HUES64 (cell line): ENCODE measurements at regions not wholly inside any gene's neighbourhood (a gene's known extent, or its start where the extent isn't known, plus 50 kb on each side); places are given as distances from the start of the nearest gene placed in this dataset.

Experiments used
- H3K27ac ChIP-seq: 2 replicates; pipeline ENCODE4 v1.7.0; 2013; ENCODE audit warnings: low read depth, low read length, inconsistent platforms
- H3K27me3 ChIP-seq: 2 replicates; pipeline ENCODE4 v1.6.1; 2013; ENCODE audit warnings: mild to moderate bottlenecking, low read length; ENCODE audit not compliant: insufficient read depth
- H3K36me3 ChIP-seq: 2 replicates; pipeline ENCODE4 v1.6.1; 2013; ENCODE audit warnings: mild to moderate bottlenecking, low read length; ENCODE audit not compliant: insufficient read depth
- H3K4me1 ChIP-seq: 2 replicates; pipeline ENCODE4 v1.6.1; 2013; ENCODE audit warnings: mild to moderate bottlenecking, low read length, moderate library complexity; ENCODE audit not compliant: insufficient read depth
- H3K4me3 ChIP-seq: 2 replicates; pipeline ENCODE4 v1.5.1; 2013; ENCODE audit warnings: mild to moderate bottlenecking, low read length, moderate library complexity
- H3K9ac ChIP-seq: 2 replicates; pipeline ENCODE4 v1.6.1; 2013; ENCODE audit warnings: mild to moderate bottlenecking, low read depth, low read length
- H3K9me3 ChIP-seq: 2 replicates; pipeline ENCODE4 v1.6.1; 2013; ENCODE audit warnings: low read depth, low read length; ENCODE audit not compliant: insufficient read depth
- WGBS: fragments of 150-250, 120-280 bp; methylation state at CpG from one replicate; pipeline ENCODE4 v1.1.7; 2013; ENCODE audit warnings: missing lambda C conversion rate; 5-methylcytosine and 5-hydroxymethylcytosine counted together

DNA sequence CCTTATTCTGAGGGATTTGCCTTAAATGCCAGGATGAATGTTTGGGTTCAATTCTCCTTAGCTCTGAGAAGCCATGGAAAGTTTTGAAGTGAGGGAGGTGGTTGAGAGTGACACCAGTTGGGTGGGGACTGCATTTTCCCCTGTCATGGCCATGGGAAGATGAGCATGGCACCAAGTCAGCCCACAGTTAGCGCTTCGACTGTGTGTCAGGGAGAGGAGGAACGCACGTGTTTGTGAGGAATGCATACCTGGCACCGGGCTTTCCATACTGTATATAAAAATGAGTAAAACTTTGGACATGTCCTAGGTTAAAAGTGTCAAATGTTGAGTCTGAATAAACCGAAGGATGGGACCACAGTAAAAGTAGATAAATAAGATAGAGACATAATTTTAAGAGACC is 187.5 kb upstream of the KL start:
- Histone ChIP-seq H3K36me3 (no peaks in the 10 kb centered on the region), H3K9ac (no peak overlapping the region), H3K27me3 (no peaks in the 10 kb centered on the region), H3K4me1 (peaks cover 17% of the 10 kb centered on the region; the same call in 1 of the 2 replicates), H3K9me3 (peaks cover 5% of the 10 kb centered on the region; the same call in 1 of the 2 replicates), H3K4me3 (no peak overlapping the region), H3K27ac (no peak overlapping the region)
- 96% methylated on average over 6 of the region's 6 CpGs for whole genome bisulfite sequencing

GRCh38 chr13:32829269-32829668 is 187.0 kb upstream of the KL start:
- Histone ChIP-seq H3K4me3 (no peak overlapping the region), H3K27ac (peak overlapping the region; percentile 12; the same call in 1 of the 2 replicates), H3K9me3 (peaks cover 6% of the 10 kb centered on the region), H3K9ac (no peak overlapping the region), H3K36me3 (no peaks in the 10 kb centered on the region), H3K4me1 (peaks cover 14% of the 10 kb centered on the region; the same call in 1 of the 2 replicates), H3K27me3 (no peaks in the 10 kb centered on the region)
- WGBS, result 87% methylated on average over 6 of the region's 6 CpGs

- H3K27me3 ChIP-seq, result no peaks in the 10 kb centered on the region
- H3K36me3 ChIP-seq, result no peaks in the 10 kb centered on the region
- H3K9me3 ChIP-seq, result peaks cover 6% of the 10 kb centered on the region
- H3K9ac ChIP-seq, result no peak overlapping the region
- H3K4me3 ChIP-seq, result no peak overlapping the region
- 68% methylated on average over 8 of the region's 8 CpGs for WGBS
- H3K27ac ChIP-seq, result peak overlapping the region; percentile 12; the same call in 1 of the 2 replicates
- peaks cover 9% of the 10 kb centered on the region; the same call in 1 of the 2 replicates for H3K4me1 ChIP-seq
These were observed 186.4 kb upstream of the KL start for GRCh38 chr13:32829676-32830335.

DNA sequence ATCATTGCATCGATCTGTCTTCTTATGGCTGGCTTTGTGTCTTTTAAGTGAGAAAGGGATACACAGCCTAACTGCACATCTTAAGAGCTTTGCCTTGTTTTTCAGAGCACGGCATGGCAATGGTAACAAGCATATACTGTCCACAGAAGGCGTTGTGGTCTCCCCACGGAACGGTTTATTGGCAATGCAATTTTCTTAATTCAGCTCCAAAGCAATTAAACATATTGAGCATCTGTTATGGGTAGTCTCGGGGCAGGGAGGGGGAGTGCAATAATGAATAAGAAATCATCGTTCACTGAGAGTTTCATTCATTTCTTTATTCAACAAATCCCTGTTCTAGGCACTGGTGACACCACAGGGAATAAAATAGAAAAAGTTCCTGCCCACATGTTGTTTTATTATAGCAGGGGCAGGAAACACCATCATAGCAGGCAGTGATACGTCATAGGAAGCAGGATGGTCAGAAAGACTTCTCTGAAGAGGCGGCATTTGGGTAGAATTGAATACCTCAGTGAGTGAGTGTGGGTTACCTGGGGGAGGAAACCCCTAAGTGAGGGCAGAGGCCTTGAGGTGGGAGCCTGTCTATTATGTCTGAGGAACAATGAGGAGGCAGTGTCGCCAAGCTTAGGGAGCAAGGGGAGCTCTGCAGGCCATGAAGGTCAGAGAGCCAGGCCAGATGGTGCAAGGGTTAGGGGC is 185.7 kb upstream of the KL start:
- WGBS, result 88% methylated on average over 10 of the region's 10 CpGs
- Histone ChIP-seq H3K9ac (no peak overlapping the region), H3K27me3 (no peaks in the 10 kb centered on the region), H3K27ac (no peak overlapping the region), H3K4me3 (no peak overlapping the region), H3K4me1 (peaks cover 3% of the 10 kb centered on the region; the same call in 1 of the 2 replicates), H3K9me3 (peaks cover 6% of the 10 kb centered on the region), H3K36me3 (no peaks in the 10 kb centered on the region)

DNA sequence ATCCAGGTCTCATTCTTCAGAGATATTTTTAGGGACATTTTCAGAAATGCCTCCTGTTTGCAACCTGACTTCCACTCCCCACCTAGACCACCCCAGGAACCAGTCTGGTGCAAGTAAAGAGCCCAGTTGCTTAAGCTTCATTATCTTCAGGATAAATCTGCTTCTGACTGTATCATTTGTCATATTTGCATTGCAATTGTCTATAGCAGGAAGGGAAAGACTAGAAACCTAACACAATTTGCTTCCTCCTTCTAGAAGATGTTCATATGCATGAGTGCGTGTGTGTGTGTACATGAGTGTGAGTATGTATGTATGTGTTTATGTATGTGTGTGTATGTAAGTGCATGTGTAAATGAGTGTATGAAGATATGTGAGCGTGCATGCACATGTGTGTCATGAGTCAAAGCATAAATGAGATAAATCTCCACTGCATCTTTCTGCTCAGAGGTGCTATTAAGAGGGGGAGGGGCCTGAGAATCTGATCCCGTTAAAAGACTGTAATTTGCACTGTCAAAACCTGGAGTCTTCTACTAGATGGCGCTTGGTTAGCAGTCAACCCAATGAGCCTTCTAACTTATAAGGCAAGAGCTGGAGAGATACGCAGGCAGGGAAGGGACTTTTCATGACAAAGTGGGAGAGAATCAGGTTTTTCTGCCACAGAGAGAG is 178.8 kb upstream of the KL start:
- Histone ChIP-seq H3K27ac (no peak overlapping the region), H3K4me3 (no peak overlapping the region), H3K9ac (no peak overlapping the region), H3K27me3 (no peaks in the 10 kb centered on the region), H3K4me1 (peaks cover 21% of the 10 kb centered on the region), H3K36me3 (no peaks in the 10 kb centered on the region), H3K9me3 (peaks cover 6% of the 10 kb centered on the region)
- 85% methylated on average over 5 of the region's 5 CpGs for WGBS

DNA sequence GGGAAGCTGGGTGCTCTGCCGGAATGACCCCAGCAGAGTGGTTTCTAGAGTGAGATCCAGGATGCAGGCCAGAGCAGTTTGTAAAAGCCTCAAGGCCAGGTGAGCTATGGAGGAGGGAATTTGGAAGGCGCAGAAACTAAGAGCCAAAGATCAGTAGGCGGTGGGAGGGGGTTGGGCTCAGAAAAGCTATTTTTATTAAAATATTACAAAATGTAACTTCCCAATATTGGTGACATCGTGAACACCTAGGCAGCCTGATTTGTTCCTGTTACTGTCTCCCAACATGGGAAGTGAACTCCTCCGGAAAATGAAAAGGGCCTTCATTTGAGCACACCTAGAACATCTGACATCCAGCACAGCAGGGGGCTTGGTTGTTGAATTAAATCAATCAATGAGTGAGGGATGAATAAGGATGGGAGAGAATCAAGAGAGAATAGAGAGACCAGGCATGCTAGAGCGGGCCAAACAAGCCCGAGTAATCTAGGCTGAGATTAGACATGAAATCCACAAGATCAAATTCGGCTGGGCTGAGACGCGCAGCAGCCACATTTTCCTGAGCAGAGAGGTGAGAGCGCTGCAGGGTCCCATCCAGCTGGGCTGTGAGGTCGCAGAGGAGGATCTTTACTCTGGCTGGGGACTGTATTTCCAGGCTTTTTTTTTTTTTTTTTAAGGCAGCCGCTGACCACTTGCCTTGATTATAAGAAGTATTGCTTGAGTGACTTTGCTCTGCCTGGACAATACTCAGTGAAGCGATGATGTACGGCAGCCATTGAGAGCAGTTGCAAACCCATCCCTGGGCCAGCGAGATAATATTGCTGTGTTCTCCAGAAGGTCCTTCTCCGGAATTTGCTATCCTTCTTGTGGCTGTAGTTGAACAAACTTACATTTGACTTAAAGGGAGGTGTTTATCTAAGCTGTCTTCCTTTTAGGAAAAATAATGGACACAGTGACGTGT is 178.0 kb upstream of the KL start:
- H3K4me3 ChIP-seq, result no peak overlapping the region
- H3K36me3 ChIP-seq, result no peaks in the 10 kb centered on the region
- H3K9ac ChIP-seq, result no peak overlapping the region
- WGBS, result 91% methylated on average over 17 of the region's 18 CpGs
- H3K4me1 ChIP-seq, result peaks cover 21% of the 10 kb centered on the region
- H3K9me3 ChIP-seq, result peaks cover 6% of the 10 kb centered on the region
- no peak overlapping the region for H3K27ac ChIP-seq
- no peaks in the 10 kb centered on the region for H3K27me3 ChIP-seq

DNA sequence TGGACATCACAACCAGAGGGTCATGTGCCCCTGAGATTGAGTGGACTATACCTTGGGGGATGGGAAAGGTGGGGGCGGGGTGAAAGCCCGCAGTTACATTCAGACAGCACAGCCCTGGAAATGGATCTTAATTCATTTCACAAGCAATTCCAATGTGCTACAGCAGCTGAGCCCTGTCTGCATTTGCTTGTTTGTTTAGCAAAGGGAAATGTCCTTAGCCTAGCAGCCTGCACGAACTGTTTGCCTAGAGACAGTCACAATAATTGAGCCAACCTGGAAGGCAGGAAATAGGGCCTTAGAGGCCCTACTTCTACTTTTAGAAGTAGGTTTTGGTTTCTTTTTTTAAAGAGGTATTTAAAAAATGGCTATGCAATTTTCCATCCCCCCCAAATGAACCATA is 177.3 kb upstream of the KL start:
- WGBS, result 82% methylated on average over 3 of the region's 3 CpGs
- H3K27ac ChIP-seq, result no peak overlapping the region

DNA sequence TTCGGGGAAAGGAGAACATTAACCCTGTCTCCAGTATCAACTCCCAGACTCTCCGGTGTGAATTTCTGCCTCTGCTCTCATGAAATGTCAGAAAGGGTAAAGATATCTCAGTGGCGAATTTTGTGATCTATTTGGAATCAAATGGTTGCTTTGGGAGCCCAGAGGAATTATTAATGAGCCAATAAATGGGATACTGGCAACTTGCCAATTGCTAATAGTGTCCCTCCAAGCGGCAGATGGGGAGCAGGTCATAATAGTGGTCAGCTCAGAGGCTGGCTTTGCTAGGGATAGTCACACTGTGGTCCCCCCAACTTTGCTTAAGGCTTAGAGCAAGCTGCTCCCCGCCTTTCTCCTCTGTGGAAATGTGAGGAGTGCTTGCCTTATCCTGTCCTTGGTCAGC is 176.1 kb upstream of the KL start:
- no peaks in the 10 kb centered on the region for H3K36me3 ChIP-seq
- H3K9me3 ChIP-seq, result no peaks in the 10 kb centered on the region
- no peaks in the 10 kb centered on the region for H3K27me3 ChIP-seq
- 93% methylated on average over 5 of the region's 5 CpGs for WGBS
- H3K4me1 ChIP-seq, result peaks cover 21% of the 10 kb centered on the region
- H3K4me3 ChIP-seq, result no peak overlapping the region
- no peak overlapping the region for H3K9ac ChIP-seq
- no peak overlapping the region for H3K27ac ChIP-seq

More for the DNA sequence above, 177.3 kb upstream of the KL start:
- Histone ChIP-seq H3K9ac (no peak overlapping the region), H3K36me3 (no peaks in the 10 kb centered on the region), H3K27me3 (no peaks in the 10 kb centered on the region), H3K9me3 (no peaks in the 10 kb centered on the region; the same call in 1 of the 2 replicates), H3K4me3 (no peak overlapping the region), H3K4me1 (peaks cover 21% of the 10 kb centered on the region)

DNA sequence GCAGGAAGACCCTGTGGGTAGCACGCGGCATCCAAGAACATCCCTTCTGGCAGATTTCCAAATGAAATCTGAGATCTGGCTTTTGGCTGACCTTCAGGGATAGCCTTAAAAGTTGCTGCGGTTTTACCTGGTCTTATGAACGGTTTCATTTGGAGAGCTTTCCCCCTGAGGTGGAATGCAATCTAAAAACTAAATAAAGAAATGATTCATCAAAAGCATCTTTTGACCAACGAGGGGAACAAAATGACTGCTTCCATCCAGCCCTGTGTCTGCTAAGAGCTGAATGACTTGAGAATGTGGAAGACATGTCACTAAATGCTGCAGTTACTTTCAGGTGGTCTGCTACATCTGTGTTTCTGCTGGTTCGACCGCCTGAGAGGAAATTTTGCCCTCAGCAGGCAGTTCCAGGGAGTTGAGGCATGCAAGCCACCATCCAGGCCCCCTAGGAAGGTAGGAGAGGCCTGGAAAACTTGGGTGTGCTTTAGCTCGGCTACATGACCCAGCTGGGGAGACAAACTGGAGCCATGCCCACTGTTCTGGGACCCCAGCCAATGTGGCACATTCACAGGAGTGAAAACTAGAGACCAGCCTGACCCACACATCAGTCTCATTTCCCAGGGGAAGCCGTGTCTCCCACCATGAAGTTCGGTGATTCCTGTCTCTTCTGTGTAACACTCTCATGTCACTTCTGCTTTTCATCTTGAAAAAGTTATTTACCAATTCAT is 175.1 kb upstream of the KL start:
- Histone ChIP-seq H3K27ac (no peak overlapping the region), H3K9me3 (no peaks in the 10 kb centered on the region)
- 95% methylated on average over 10 of the region's 10 CpGs for WGBS

More for the DNA sequence above, 175.1 kb upstream of the KL start:
- Histone ChIP-seq H3K4me3 (no peak overlapping the region), H3K27me3 (no peaks in the 10 kb centered on the region), H3K36me3 (no peaks in the 10 kb centered on the region), H3K9ac (no peak overlapping the region), H3K4me1 (peaks cover 24% of the 10 kb centered on the region)
